ENCODE measurements at regions not wholly inside any gene's neighbourhood (a gene's known extent, or its start where the extent isn't known, plus 50 kb on each side); places are given as distances from the start of the nearest gene placed in this dataset.

GRCh38 chr7:46515844-46516590 is 594.9 kb upstream of the IGFBP3 start:
- no peak for TF ChIP-seq CTCF (conservative IDR thresholded peaks at IDR 0.05; ENCODE audit: low read depth in 2 of 2)
- TF ChIP-seq EZH2 (IDR thresholded peaks at IDR 0.05; ENCODE audit: low read depth, unreplicated experiment), result no peak
- TF ChIP-seq, protein P1, sequence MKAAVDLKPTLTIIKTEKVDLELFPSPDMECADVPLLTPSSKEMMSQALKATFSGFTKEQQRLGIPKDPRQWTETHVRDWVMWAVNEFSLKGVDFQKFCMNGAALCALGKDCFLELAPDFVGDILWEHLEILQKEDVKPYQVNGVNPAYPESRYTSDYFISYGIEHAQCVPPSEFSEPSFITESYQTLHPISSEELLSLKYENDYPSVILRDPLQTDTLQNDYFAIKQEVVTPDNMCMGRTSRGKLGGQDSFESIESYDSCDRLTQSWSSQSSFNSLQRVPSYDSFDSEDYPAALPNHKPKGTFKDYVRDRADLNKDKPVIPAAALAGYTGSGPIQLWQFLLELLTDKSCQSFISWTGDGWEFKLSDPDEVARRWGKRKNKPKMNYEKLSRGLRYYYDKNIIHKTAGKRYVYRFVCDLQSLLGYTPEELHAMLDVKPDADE (IDR thresholded peaks at IDR 0.05), result no peak
- no peak for TF ChIP-seq POLR2AphosphoS5 (IDR thresholded peaks at IDR 0.05; ENCODE audit: low read depth)
- TF ChIP-seq REST (IDR thresholded peaks at IDR 0.05; ENCODE audit: unreplicated experiment), result no peak
- TF ChIP-seq, protein P2, sequence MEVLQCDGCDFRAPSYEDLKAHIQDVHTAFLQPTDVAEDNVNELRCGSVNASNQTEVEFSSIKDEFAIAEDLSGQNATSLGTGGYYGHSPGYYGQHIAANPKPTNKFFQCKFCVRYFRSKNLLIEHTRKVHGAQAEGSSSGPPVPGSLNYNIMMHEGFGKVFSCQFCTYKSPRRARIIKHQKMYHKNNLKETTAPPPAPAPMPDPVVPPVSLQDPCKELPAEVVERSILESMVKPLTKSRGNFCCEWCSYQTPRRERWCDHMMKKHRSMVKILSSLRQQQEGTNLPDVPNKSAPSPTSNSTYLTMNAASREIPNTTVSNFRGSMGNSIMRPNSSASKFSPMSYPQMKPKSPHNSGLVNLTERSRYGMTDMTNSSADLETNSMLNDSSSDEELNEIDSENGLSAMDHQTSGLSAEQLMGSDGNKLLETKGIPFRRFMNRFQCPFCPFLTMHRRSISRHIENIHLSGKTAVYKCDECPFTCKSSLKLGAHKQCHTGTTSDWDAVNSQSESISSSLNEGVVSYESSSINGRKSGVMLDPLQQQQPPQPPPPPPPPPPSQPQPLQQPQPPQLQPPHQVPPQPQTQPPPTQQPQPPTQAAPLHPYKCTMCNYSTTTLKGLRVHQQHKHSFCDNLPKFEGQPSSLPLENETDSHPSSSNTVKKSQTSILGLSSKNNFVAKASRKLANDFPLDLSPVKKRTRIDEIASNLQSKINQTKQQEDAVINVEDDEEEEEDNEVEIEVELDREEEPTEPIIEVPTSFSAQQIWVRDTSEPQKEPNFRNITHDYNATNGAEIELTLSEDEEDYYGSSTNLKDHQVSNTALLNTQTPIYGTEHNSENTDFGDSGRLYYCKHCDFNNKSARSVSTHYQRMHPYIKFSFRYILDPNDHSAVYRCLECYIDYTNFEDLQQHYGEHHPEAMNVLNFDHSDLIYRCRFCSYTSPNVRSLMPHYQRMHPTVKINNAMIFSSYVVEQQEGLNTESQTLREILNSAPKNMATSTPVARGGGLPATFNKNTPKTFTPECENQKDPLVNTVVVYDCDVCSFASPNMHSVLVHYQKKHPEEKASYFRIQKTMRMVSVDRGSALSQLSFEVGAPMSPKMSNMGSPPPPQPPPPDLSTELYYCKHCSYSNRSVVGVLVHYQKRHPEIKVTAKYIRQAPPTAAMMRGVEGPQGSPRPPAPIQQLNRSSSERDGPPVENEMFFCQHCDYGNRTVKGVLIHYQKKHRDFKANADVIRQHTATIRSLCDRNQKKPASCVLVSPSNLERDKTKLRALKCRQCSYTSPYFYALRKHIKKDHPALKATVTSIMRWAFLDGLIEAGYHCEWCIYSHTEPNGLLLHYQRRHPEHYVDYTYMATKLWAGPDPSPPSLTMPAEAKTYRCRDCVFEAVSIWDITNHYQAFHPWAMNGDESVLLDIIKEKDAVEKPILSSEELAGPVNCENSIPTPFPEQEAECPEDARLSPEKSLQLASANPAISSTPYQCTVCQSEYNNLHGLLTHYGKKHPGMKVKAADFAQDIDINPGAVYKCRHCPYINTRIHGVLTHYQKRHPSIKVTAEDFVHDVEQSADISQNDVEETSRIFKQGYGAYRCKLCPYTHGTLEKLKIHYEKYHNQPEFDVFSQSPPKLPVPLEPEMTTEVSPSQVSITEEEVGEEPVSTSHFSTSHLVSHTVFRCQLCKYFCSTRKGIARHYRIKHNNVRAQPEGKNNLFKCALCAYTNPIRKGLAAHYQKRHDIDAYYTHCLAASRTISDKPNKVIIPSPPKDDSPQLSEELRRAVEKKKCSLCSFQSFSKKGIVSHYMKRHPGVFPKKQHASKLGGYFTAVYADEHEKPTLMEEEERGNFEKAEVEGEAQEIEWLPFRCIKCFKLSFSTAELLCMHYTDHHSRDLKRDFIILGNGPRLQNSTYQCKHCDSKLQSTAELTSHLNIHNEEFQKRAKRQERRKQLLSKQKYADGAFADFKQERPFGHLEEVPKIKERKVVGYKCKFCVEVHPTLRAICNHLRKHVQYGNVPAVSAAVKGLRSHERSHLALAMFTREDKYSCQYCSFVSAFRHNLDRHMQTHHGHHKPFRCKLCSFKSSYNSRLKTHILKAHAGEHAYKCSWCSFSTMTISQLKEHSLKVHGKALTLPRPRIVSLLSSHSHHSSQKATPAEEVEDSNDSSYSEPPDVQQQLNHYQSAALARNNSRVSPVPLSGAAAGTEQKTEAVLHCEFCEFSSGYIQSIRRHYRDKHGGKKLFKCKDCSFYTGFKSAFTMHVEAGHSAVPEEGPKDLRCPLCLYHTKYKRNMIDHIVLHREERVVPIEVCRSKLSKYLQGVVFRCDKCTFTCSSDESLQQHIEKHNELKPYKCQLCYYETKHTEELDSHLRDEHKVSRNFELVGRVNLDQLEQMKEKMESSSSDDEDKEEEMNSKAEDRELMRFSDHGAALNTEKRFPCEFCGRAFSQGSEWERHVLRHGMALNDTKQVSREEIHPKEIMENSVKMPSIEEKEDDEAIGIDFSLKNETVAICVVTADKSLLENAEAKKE (CRISPR knock-in tag; IDR thresholded peaks at IDR 0.05), result no peak
- TF ChIP-seq JUNB (IDR thresholded peaks at IDR 0.05; ENCODE audit: unreplicated experiment), result no peak
